ENCODE measurements at regions not wholly inside any gene's neighbourhood (a gene's known extent, or its start where the extent isn't known, plus 50 kb on each side); places are given as distances from the start of the nearest gene placed in this dataset.
A peak's percentile ranks its signal among the peaks of the same experiment; 100 is the strongest.

GRCh38 chr3:195003006-195003892, 267.7 kb downstream of the XXYLT1 start:
- H3K9me3 Mint-ChIP-seq (ENCODE audit: insufficient read depth), result no peaks in the 10 kb centered on the region
- POLR2A ChIA-PET, result interaction anchor here (0.9 kb wide), 1 partner anchor 256 kb away, joined by 3 read pairs; no protein-coding TSS in a partner anchor
- peak overlapping the region; percentile 32 for H3K27ac Mint-ChIP-seq
- Histone ChIP-seq H3K79me2 (ENCODE audit: control insufficient read depth, insufficient read depth, low read length) (no peaks in the 10 kb centered on the region), H3K9me3 (ENCODE audit: control extremely low read depth in 1 of 3, control insufficient read depth in 2 of 3, insufficient read depth in 1 of 3, low read length in 2 of 3) (no peaks in the 10 kb centered on the region), H3K9ac (ENCODE audit: low read length) (no peak overlapping the region), H3K27me3 (replicated peaks in 1 of 4; ENCODE audit: control extremely low read depth in 1 of 4, control insufficient read depth in 3 of 4, insufficient read depth in 4 of 4, low read length in 3 of 4) (no peaks in the 10 kb centered on the region), H3K4me1 (ENCODE audit: control insufficient read depth in 2 of 2, insufficient read depth in 2 of 2, low read length in 2 of 2) (peaks cover 21 to 39% of the 10 kb centered on the region in 2 donors), H4K20me1 (ENCODE audit: control insufficient read depth, insufficient read depth, low read length, poor library complexity, severe bottlenecking) (no peaks in the 10 kb centered on the region), H3K4me2 (replicated peaks; ENCODE audit: low read depth, low read length, poor library complexity, severe bottlenecking) (peak overlapping the region; percentile 9), H2AFZ (ENCODE audit: insufficient read depth, low read depth, low read length, poor library complexity, severe bottlenecking) (peak overlapping the region; percentile 3), H3K4me3 (ENCODE audit: control extremely low read depth in 1 of 5, extremely low read depth in 1 of 5, insufficient read depth in 1 of 5, low read depth in 2 of 5, low read length in 4 of 5) (no peak overlapping the region), H3K36me3 (replicated peaks in 1 of 2; ENCODE audit: control extremely low read depth in 1 of 2, control insufficient read depth in 1 of 2, extremely low read depth in 1 of 2, insufficient read depth in 2 of 2, low read length in 1 of 2) (no peaks in the 10 kb centered on the region), H3K27ac (ENCODE audit: low read length in 2 of 2) (no peak overlapping the region)
- WGBS (ENCODE audit: insufficient coverage), result 37% methylated on average over 11 of the region's 13 CpGs
- peak; percentile 32 for DNase-seq
- CTCF ChIA-PET, result interaction anchor here (0.8 to 5.8 kb wide), 17 partner anchors 9 to 332 kb away, joined by 3 to 61 read pairs (median 7); partner anchors contain the start of gene LSG1
- intact Hi-C loops (cut with micrococcal nuclease), result no loop called here
- H3K4me3 Mint-ChIP-seq, result peak overlapping the region; percentile 30
- ATAC-seq (ENCODE audit: low read depth), result peak; percentile 36
- peaks cover 41% of the 10 kb centered on the region for H3K4me1 Mint-ChIP-seq
- TF ChIP-seq EZH2 (IDR thresholded peaks at IDR 0.05; ENCODE audit: borderline replicate concordance, insufficient read depth, low read depth, low read length, poor library complexity, severe bottlenecking), result no peak
- TF ChIP-seq CTCF (IDR thresholded peaks at IDR 0.05), result no peak
- no peaks in the 10 kb centered on the region for H3K27me3 Mint-ChIP-seq

- POLR2A ChIA-PET, result no interaction called here
- WGBS (ENCODE audit: insufficient coverage), result 94% methylated on average over 7 of the region's 8 CpGs
Measured at GRCh38 chr3:195003893-195004289, 267.1 kb downstream of the XXYLT1 start.

More at GRCh38 chr3:195003893-195004289, 267.1 kb downstream of the XXYLT1 start:
- Mint-ChIP-seq H3K9me3 (ENCODE audit: insufficient read depth) (no peaks in the 10 kb centered on the region), H3K4me3 (no peak overlapping the region), H3K4me1 (peaks cover 43% of the 10 kb centered on the region), H3K27me3 (no peaks in the 10 kb centered on the region), H3K27ac (no peak overlapping the region)
- Histone ChIP-seq H3K9ac (ENCODE audit: low read length) (no peak overlapping the region), H3K27me3 (replicated peaks in 1 of 4; ENCODE audit: control extremely low read depth in 1 of 4, control insufficient read depth in 3 of 4, insufficient read depth in 4 of 4, low read length in 3 of 4) (no peaks in the 10 kb centered on the region), H3K4me1 (ENCODE audit: control insufficient read depth in 2 of 2, insufficient read depth in 2 of 2, low read length in 2 of 2) (peaks cover 21 to 39% of the 10 kb centered on the region in 2 donors), H2AFZ (ENCODE audit: insufficient read depth, low read depth, low read length, poor library complexity, severe bottlenecking) (no peak overlapping the region), H3K79me2 (ENCODE audit: control insufficient read depth, insufficient read depth, low read length) (no peaks in the 10 kb centered on the region), H4K20me1 (ENCODE audit: control insufficient read depth, insufficient read depth, low read length, poor library complexity, severe bottlenecking) (no peaks in the 10 kb centered on the region), H3K27ac (ENCODE audit: low read length in 2 of 2) (no peak overlapping the region), H3K4me3 (ENCODE audit: control extremely low read depth in 1 of 5, extremely low read depth in 1 of 5, insufficient read depth in 1 of 5, low read depth in 2 of 5, low read length in 4 of 5) (no peak overlapping the region), H3K9me3 (ENCODE audit: control extremely low read depth in 1 of 3, control insufficient read depth in 2 of 3, insufficient read depth in 1 of 3, low read length in 2 of 3) (no peaks in the 10 kb centered on the region), H3K36me3 (replicated peaks in 1 of 2; ENCODE audit: control extremely low read depth in 1 of 2, control insufficient read depth in 1 of 2, extremely low read depth in 1 of 2, insufficient read depth in 2 of 2, low read length in 1 of 2) (no peaks in the 10 kb centered on the region), H3K4me2 (replicated peaks; ENCODE audit: low read depth, low read length, poor library complexity, severe bottlenecking) (no peak overlapping the region)
- TF ChIP-seq EZH2 (IDR thresholded peaks at IDR 0.05; ENCODE audit: borderline replicate concordance, insufficient read depth, low read depth, low read length, poor library complexity, severe bottlenecking) (no peak), CTCF (IDR thresholded peaks at IDR 0.05) (no peak)
- CTCF ChIA-PET, result interaction anchor here (1.7 to 5.8 kb wide), 6 partner anchors 103 to 332 kb away, joined by 4 to 61 read pairs (median 14); partner anchors contain the start of gene LSG1
- DNase-seq (no peak), ATAC-seq (ENCODE audit: low read depth) (no peak)
- intact Hi-C loops (cut with micrococcal nuclease), result no loop called here

Data from B cell (primary cell).